Gastrocnemius medialis (tissue), 4 donors: ENCODE measurements at regions not wholly inside any gene's neighbourhood (a gene's known extent, or its start where the extent isn't known, plus 50 kb on each side); places are given as distances from the start of the nearest gene placed in this dataset.
A peak's percentile ranks its signal among the peaks of the same experiment; 100 is the strongest.

Experiments used
- ATAC-seq, 2 donors: fragments of 150-250 bp; one replicate each; pipeline ENCODE4 v1.9.1; 2016
- DNase-seq, 2 donors: peaks; one replicate each; pipeline ENCODE4 v3.0.0-alpha.2; 2019
- H3K27ac ChIP-seq, 4 donors: fragments of 200-600 bp; sonication (generic); 1 replicate in 1 of 4; 2 replicates in 3 of 4; pipeline ENCODE4 v1.5.1; 2016 to 2018; ENCODE audit warnings: mild to moderate bottlenecking in 2 of 4, moderate library complexity in 1 of 4
- H3K27me3 ChIP-seq, 3 donors: fragments of 200-600 bp; sonication (generic) in 2 of 3; 1 replicate in 1 of 3; 2 replicates in 2 of 3; pipeline versions ENCODE4 v1.5.1 to v1.6.0; 2016 to 2019; ENCODE audit warnings: mild to moderate bottlenecking in 1 of 3, moderate library complexity in 1 of 3
- H3K36me3 ChIP-seq, 2 donors: fragments of 200-600 bp; sonication (generic) in 1 of 2; one replicate each; pipeline ENCODE4 v1.5.1; 2017 to 2018
- H3K4me1 ChIP-seq, 2 donors: fragments of 200-600 bp; sonication (generic) in 1 of 2; one replicate each; pipeline ENCODE4 v1.5.1; 2016 to 2017; ENCODE audit warnings: mild to moderate bottlenecking in 2 of 2
- H3K4me3 ChIP-seq, 4 donors: fragments of 200-600 bp; sonication (generic) in 3 of 4; 1 replicate in 1 of 4; 2 replicates in 3 of 4; pipeline ENCODE4 v1.5.1; 2016 to 2019; ENCODE audit warnings: mild to moderate bottlenecking in 2 of 4
- H3K9me3 ChIP-seq, 3 donors: fragments of 200-600 bp; sonication (generic) in 2 of 3; 1 replicate in 1 of 3; 2 replicates in 2 of 3; pipeline ENCODE4 v1.5.1; 2016 to 2019
- POLR2A ChIP-seq, 2 donors: fragments of 450-650 bp; IDR thresholded peaks; one replicate each; pipeline ENCODE4 v1.6.1; 2017; ENCODE audit warnings: antibody characterized with exemption in 2 of 2, mild to moderate bottlenecking in 2 of 2, moderate library complexity in 2 of 2
- in situ Hi-C, 4 donors: fragments of 200-750 bp; cut with MboI; loops; one replicate each; pipeline versions ENCODE4 v1.15.0 to v1.8.0; 2017; ENCODE audit warnings: low sequenced_read_pairs in 4 of 4
- intact Hi-C: fragments of 100-400 bp; cut with DNase I; formaldehyde crosslinking; loops from one replicate; pipeline ENCODE4 v1.15.1; 2023; ENCODE audit warnings: low total_unique reads
- TF ChIP-seq, protein P1 (sequence below), 5 experiments: fragments of 450-650 bp in 3 of 5; fragments of 200-600 bp in 2 of 5; sonication (generic) in 2 of 5; IDR thresholded peaks in 4 of 5; conservative IDR thresholded peaks in 1 of 5; 1 replicate in 4 of 5; 2 replicates in 1 of 5; pipeline ENCODE4 v1.5.1; 2016 to 2019; ENCODE audit warnings: antibody characterized with exemption in 5 of 5, mild to moderate bottlenecking in 3 of 5, moderate library complexity in 3 of 5

DNA sequence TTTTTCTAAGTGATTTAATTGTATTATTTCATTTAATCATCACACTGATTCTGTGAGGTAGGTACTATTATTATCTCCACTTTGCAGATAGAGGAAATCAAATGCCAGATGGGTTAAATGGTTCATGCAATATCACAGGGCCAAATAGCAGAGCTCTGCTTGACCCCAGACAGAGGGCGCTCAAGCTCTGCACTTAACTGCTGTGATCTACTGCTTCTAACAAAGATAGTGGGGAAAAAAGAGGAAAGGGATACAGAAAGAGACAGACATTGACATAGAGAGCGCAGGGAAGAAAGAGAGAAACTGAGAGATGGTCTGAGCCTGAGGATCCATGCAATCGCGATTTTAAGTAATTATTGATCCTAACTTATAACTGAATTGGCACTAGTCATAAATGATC, 279.1 kb upstream of the THRB start:
- intact Hi-C loops (loop anchor here (1.0 to 5.0 kb wide), 2 partner anchors 259 to 821 kb away; no protein-coding TSS in a partner anchor), in situ Hi-C loops (loop anchor here in 3 of 4 donors (10.0 kb wide), 1 partner anchor 821 kb away; no protein-coding TSS in a partner anchor)
- Histone ChIP-seq H3K9me3 (no peaks in the 10 kb centered on the region), H3K27me3 (no peaks in the 10 kb centered on the region), H3K4me3 (no peak overlapping the region), H3K27ac (no peak overlapping the region), H3K4me1 (no peaks in the 10 kb centered on the region), H3K36me3 (no peaks in the 10 kb centered on the region)
- ATAC-seq (peak; percentile 61 to 62), DNase-seq (no peak)
- TF ChIP-seq POLR2A (IDR thresholded peaks at IDR 0.05): no peak
- TF ChIP-seq, protein P1, sequence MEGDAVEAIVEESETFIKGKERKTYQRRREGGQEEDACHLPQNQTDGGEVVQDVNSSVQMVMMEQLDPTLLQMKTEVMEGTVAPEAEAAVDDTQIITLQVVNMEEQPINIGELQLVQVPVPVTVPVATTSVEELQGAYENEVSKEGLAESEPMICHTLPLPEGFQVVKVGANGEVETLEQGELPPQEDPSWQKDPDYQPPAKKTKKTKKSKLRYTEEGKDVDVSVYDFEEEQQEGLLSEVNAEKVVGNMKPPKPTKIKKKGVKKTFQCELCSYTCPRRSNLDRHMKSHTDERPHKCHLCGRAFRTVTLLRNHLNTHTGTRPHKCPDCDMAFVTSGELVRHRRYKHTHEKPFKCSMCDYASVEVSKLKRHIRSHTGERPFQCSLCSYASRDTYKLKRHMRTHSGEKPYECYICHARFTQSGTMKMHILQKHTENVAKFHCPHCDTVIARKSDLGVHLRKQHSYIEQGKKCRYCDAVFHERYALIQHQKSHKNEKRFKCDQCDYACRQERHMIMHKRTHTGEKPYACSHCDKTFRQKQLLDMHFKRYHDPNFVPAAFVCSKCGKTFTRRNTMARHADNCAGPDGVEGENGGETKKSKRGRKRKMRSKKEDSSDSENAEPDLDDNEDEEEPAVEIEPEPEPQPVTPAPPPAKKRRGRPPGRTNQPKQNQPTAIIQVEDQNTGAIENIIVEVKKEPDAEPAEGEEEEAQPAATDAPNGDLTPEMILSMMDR (IDR thresholded peaks at IDR 0.05 in 4 of 5, conservative IDR thresholded peaks at IDR 0.05 in 1 of 5): peak; percentile 37 to 72 (median 66)

DNA sequence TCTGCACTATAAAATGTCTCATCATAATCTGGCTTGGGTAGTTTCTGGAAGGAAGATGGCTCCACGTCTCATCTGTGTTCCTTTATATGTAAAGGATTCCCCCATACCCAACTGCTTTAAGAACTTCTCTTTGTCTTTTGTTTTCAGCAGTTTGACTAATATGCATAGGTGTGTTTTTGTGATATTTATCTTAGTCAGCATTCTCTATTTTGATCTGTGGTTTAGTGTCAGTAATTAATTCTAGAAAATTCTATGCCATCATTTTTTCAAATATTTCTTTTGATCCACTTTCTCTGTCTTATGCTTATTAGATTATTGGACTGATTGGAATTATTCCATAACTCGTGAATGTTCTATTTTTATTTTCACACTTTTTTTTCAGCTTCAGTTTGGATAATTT, 286.3 kb upstream of the THRB start:
- Histone ChIP-seq H3K4me1 (no peaks in the 10 kb centered on the region), H3K27me3 (no peaks in the 10 kb centered on the region), H3K36me3 (no peaks in the 10 kb centered on the region), H3K27ac (no peak overlapping the region), H3K4me3 (no peak overlapping the region), H3K9me3 (no peaks in the 10 kb centered on the region)
- TF ChIP-seq, protein P1 (IDR thresholded peaks at IDR 0.05 in 4 of 5, conservative IDR thresholded peaks at IDR 0.05 in 1 of 5): no peak
- TF ChIP-seq POLR2A (IDR thresholded peaks at IDR 0.05): no peak
- intact Hi-C loops: no loop called here
- DNase-seq (no peak), ATAC-seq (no peak)
- in situ Hi-C loops: loop anchor here in 1 of 4 donors (25.0 kb wide), 1 partner anchor 806 kb away; no protein-coding TSS in a partner anchor

DNA sequence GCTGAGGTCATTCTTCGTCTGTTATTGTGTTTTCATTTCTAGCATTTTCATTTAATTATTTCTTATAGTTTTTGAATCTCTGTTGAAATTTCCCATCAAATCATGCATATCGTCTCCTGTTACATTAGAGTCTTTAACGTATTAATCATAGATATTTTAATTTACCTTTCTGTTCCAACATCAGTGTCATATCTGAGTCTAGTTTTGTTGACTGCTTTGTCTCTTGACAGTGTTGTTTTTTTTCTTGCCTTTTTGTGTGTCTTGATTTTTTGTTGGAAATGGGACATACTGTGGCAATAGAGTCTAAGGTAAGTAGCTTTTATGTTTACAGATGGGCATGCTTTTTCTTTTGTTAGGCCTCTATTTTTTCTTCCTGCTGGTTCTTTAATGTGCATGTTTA, 286.8 kb upstream of the THRB start:
- ATAC-seq (no peak), DNase-seq (no peak)
- TF ChIP-seq, protein P1 (IDR thresholded peaks at IDR 0.05 in 4 of 5, conservative IDR thresholded peaks at IDR 0.05 in 1 of 5): no peak
- TF ChIP-seq POLR2A (IDR thresholded peaks at IDR 0.05): no peak
- no peaks in the 10 kb centered on the region for H3K36me3 ChIP-seq
- H3K27me3 ChIP-seq: no peaks in the 10 kb centered on the region
- intact Hi-C loops (no loop called here), in situ Hi-C loops (loop anchor here in 1 of 4 donors (25.0 kb wide), 1 partner anchor 806 kb away; no protein-coding TSS in a partner anchor)
- no peak overlapping the region for H3K4me3 ChIP-seq
- H3K9me3 ChIP-seq: no peaks in the 10 kb centered on the region
- no peaks in the 10 kb centered on the region for H3K4me1 ChIP-seq
- no peak overlapping the region for H3K27ac ChIP-seq

DNA sequence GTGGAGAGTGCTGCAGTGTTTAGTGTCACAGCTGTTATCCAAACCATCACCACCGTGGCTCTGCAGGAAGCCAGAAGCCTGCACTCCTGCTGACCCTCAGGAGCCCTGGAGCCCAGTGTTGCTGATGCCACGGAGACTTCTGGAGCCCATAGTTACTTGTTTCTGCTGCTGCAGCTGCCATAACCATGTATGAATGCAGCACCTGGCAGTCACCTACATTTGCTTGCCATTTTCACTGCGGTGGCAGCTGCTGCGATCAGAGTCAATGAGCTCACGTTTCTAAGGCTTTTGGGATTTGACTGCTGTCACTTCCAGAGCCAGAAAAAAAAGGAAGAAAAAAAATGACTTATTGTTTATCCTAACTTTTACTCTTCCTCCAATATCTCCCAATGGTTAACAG, 299.2 kb upstream of the THRB start:
- in situ Hi-C loops (loop anchor here in 1 of 4 donors (25.0 kb wide), 1 partner anchor 793 kb away; no protein-coding TSS in a partner anchor), intact Hi-C loops (no loop called here)
- TF ChIP-seq, protein P1 (IDR thresholded peaks at IDR 0.05 in 4 of 5, conservative IDR thresholded peaks at IDR 0.05 in 1 of 5): no peak
- no peak for TF ChIP-seq POLR2A (IDR thresholded peaks at IDR 0.05)
- H3K36me3 ChIP-seq: no peaks in the 10 kb centered on the region
- no peaks in the 10 kb centered on the region for H3K4me1 ChIP-seq
- no peak for ATAC-seq
- no peaks in the 10 kb centered on the region for H3K9me3 ChIP-seq
- no peak overlapping the region for H3K4me3 ChIP-seq
- H3K27me3 ChIP-seq: no peaks in the 10 kb centered on the region
- DNase-seq: no peak
- no peak overlapping the region for H3K27ac ChIP-seq

DNA sequence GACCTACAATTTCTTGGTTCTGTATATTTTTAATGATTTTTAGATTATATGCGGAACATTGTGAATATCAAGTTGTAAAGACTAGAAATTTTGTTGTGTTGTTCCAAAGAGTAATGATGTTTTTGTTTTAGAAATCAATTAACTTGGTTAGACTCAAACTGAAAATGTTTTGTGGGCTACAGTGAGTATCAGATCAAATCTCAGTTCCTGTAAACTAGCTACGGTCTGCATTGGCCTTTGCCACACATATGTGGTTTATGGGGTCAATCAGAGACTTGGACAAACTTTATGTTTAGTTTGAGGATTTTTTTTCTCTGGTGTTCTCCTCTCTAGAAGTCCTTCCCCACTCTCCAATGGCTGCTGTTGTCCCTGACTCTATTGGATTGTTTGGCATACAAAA, 308.0 kb upstream of the THRB start:
- Histone ChIP-seq H3K4me3 (no peak overlapping the region), H3K4me1 (no peaks in the 10 kb centered on the region), H3K9me3 (no peaks in the 10 kb centered on the region), H3K27me3 (no peaks in the 10 kb centered on the region), H3K27ac (no peak overlapping the region), H3K36me3 (no peaks in the 10 kb centered on the region)
- in situ Hi-C loops: no loop called here
- ATAC-seq: no peak
- no peak for TF ChIP-seq POLR2A (IDR thresholded peaks at IDR 0.05)
- TF ChIP-seq, protein P1 (IDR thresholded peaks at IDR 0.05 in 4 of 5, conservative IDR thresholded peaks at IDR 0.05 in 1 of 5): no peak
- DNase-seq: no peak
- intact Hi-C loops: no loop called here
